ENCODE measurements at regions not wholly inside any gene's neighbourhood (a gene's known extent, or its start where the extent isn't known, plus 50 kb on each side); places are given as distances from the start of the nearest gene placed in this dataset.

DNA sequence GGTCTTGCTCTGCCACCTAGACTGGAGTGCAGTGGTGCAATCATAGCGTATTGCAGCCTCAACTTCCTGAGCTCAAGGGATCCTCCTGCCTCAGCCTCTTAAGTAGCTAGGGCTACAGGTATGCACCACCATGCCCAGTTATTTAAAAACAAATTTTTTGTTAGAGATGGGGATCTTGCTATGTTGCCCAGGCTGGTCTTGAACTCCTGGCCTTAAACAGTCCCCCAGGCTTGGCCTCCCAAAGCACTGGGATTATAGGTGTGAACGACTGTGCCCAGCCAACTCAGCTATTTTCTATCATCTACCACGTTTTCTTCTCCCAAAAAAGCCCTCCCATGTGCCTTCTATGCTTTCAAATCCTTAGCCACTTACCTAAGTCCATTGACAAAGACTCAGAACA, 243.7 kb upstream of the SOX4 start:
- DNase-seq (ENCODE audit: low read depth) = no peak
- Histone ChIP-seq H3K27me3 (ENCODE audit: control insufficient read depth, insufficient read depth, low read length) (no peaks in the 10 kb centered on the region), H3K36me3 (ENCODE audit: control insufficient read depth, insufficient read depth, low read length) (no peaks in the 10 kb centered on the region), H3K4me3 (ENCODE audit: low read depth, low read length) (no peak overlapping the region)
- POLR2A ChIA-PET = no interaction called here
- CTCF ChIA-PET = no interaction called here
- TF ChIP-seq, protein P1, sequence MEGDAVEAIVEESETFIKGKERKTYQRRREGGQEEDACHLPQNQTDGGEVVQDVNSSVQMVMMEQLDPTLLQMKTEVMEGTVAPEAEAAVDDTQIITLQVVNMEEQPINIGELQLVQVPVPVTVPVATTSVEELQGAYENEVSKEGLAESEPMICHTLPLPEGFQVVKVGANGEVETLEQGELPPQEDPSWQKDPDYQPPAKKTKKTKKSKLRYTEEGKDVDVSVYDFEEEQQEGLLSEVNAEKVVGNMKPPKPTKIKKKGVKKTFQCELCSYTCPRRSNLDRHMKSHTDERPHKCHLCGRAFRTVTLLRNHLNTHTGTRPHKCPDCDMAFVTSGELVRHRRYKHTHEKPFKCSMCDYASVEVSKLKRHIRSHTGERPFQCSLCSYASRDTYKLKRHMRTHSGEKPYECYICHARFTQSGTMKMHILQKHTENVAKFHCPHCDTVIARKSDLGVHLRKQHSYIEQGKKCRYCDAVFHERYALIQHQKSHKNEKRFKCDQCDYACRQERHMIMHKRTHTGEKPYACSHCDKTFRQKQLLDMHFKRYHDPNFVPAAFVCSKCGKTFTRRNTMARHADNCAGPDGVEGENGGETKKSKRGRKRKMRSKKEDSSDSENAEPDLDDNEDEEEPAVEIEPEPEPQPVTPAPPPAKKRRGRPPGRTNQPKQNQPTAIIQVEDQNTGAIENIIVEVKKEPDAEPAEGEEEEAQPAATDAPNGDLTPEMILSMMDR (IDR thresholded peaks at IDR 0.05; ENCODE audit: insufficient read depth, low read depth, low read length) = no peak

GRCh38 chr6:21350926-21351325, 242.6 kb upstream of the SOX4 start:
- H3K36me3 ChIP-seq (ENCODE audit: control insufficient read depth, insufficient read depth, low read length) = no peaks in the 10 kb centered on the region
- no peaks in the 10 kb centered on the region for H3K27me3 ChIP-seq (ENCODE audit: control insufficient read depth, insufficient read depth, low read length)
- H3K4me3 ChIP-seq (ENCODE audit: low read depth, low read length) = no peak overlapping the region
- CTCF ChIA-PET = no interaction called here
- DNase-seq (ENCODE audit: low read depth) = no peak
- TF ChIP-seq, protein P1 (IDR thresholded peaks at IDR 0.05; ENCODE audit: insufficient read depth, low read depth, low read length) = no peak
- POLR2A ChIA-PET = no interaction called here

DNA sequence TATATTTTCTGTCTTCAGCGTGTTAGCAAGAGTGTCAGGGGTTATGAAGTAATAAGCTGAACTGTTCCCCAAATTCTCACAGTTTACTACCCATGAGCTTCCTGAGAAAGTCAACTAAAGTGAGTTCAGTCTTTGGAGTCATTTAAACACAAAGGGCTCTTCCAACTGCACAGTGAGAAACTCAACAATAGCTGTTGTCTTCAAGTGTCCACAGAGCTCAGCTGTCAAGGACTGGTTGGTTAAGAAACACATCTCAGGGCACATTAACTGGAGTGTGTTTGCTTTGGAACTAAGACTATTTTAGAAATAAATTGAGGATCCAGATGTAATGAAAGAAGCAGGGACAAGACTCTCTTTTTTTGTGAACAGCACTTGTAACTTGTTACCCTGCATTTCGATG, 241.4 kb upstream of the SOX4 start:
- no peaks in the 10 kb centered on the region for H3K36me3 ChIP-seq (ENCODE audit: control insufficient read depth, insufficient read depth, low read length)
- CTCF ChIA-PET = no interaction called here
- TF ChIP-seq, protein P1 (IDR thresholded peaks at IDR 0.05; ENCODE audit: insufficient read depth, low read depth, low read length) = no peak
- POLR2A ChIA-PET = no interaction called here
- H3K27me3 ChIP-seq (ENCODE audit: control insufficient read depth, insufficient read depth, low read length) = no peaks in the 10 kb centered on the region
- no peak for DNase-seq (ENCODE audit: low read depth)
- no peak overlapping the region for H3K4me3 ChIP-seq (ENCODE audit: low read depth, low read length)

- CTCF ChIA-PET = no interaction called here
- TF ChIP-seq, protein P1 (IDR thresholded peaks at IDR 0.05; ENCODE audit: insufficient read depth, low read depth, low read length) = no peak
- Histone ChIP-seq H3K27me3 (ENCODE audit: control insufficient read depth, insufficient read depth, low read length) (no peaks in the 10 kb centered on the region), H3K36me3 (ENCODE audit: control insufficient read depth, insufficient read depth, low read length) (no peaks in the 10 kb centered on the region), H3K4me3 (ENCODE audit: low read depth, low read length) (no peak overlapping the region)
- no peak for DNase-seq (ENCODE audit: low read depth)
- POLR2A ChIA-PET = interaction anchor here (0.5 kb wide), 1 partner anchor 18 kb away, joined by 7 read pairs; no protein-coding TSS in a partner anchor
Measured at GRCh38 chr6:21354805-21355238, 238.7 kb upstream of the SOX4 start.

GRCh38 chr6:21355638-21356037, 237.9 kb upstream of the SOX4 start:
- TF ChIP-seq, protein P1 (IDR thresholded peaks at IDR 0.05; ENCODE audit: insufficient read depth, low read depth, low read length) = no peak
- CTCF ChIA-PET = no interaction called here
- Histone ChIP-seq H3K4me3 (ENCODE audit: low read depth, low read length) (no peak overlapping the region), H3K27me3 (ENCODE audit: control insufficient read depth, insufficient read depth, low read length) (no peaks in the 10 kb centered on the region), H3K36me3 (ENCODE audit: control insufficient read depth, insufficient read depth, low read length) (no peaks in the 10 kb centered on the region)
- DNase-seq (ENCODE audit: low read depth) = no peak
- POLR2A ChIA-PET = no interaction called here

Data from BJ (cell line).